IMR-90 (cell line): ENCODE measurements at regions not wholly inside any gene's neighbourhood (a gene's known extent, or its start where the extent isn't known, plus 50 kb on each side); places are given as distances from the start of the nearest gene placed in this dataset.

Source experiments
- ATAC-seq: fragments of 200-7000 bp; cut with Tn5 transposase; 2 replicates; pipeline ENCODE4 v1.9.1; 2020; ENCODE audit warnings: low read depth, mild to moderate bottlenecking, moderate library complexity
- BruUV-seq: library from RNA; stranded (reverse); fragments of 400-500 nt; replicated peaks from 2 replicates; lab custom pipeline; 2021; lab: Mats Ljungman, UMichigan
- CTCF ChIA-PET: fragments of 300-600 bp; formaldehyde crosslinking; extraction: SDS; loops from one replicate; lab custom pipeline; 2021; ENCODE audit warnings: antibody characterized with exemption; lab: Yijun Ruan, JAX
- POLR2A ChIA-PET: fragments of 300-600 bp; sonication (Branson Sonifier 250); formaldehyde crosslinking; loops from one replicate; lab custom pipeline; 2022; ENCODE audit warnings: antibody characterized with exemption; ENCODE audit not compliant: unreplicated experiment; lab: Charles Lee
- DNase-seq: peaks from one replicate; pipeline ENCODE4 v3.0.0; 2013
- H2AFZ ChIP-seq: replicated peaks from 2 replicates; pipeline ENCODE3; 2013; ENCODE audit warnings: low read length, mild to moderate bottlenecking; ENCODE audit not compliant: poor library complexity
- H2AK5ac ChIP-seq: 2 replicates; pipeline ENCODE4 v1.6.1; 2013; ENCODE audit warnings: low read depth, low read length, inconsistent platforms
- H2AK9ac ChIP-seq: replicated peaks from 2 replicates; pipeline ENCODE3; 2013; ENCODE audit warnings: mild to moderate bottlenecking, low read depth, low read length, moderate library complexity; ENCODE audit not compliant: poor library complexity
- H2BK120ac ChIP-seq: 2 replicates; pipeline ENCODE4 v1.6.1; 2013; ENCODE audit warnings: low read depth, low read length, inconsistent platforms
- H2BK15ac ChIP-seq: 3 replicates; pipeline ENCODE4 v1.6.1; 2013; ENCODE audit warnings: low read depth, low read length, inconsistent platforms
- H2BK20ac ChIP-seq: 2 replicates; pipeline ENCODE4 v1.6.1; 2013; ENCODE audit warnings: low read depth, mild to moderate bottlenecking, inconsistent platforms, low read length, moderate library complexity
- H2BK5ac ChIP-seq: 2 replicates; pipeline ENCODE4 v1.6.1; 2013; ENCODE audit warnings: mild to moderate bottlenecking, low read depth, low read length, inconsistent platforms; ENCODE audit not compliant: poor library complexity, severe bottlenecking
- H3K14ac ChIP-seq: replicated peaks from 2 replicates; pipeline ENCODE4 v1.6.1; 2013; ENCODE audit warnings: low read depth, low read length, inconsistent platforms
- H3K18ac ChIP-seq: 2 replicates; pipeline ENCODE4 v1.6.1; 2013; ENCODE audit warnings: low read depth, low read length, control low read depth
- H3K23ac ChIP-seq: 2 replicates; pipeline ENCODE4 v1.6.1; 2013; ENCODE audit warnings: low read depth, low read length, inconsistent platforms
- H3K27ac ChIP-seq: 2 replicates; pipeline ENCODE4 v1.5.1; 2013; ENCODE audit warnings: mild to moderate bottlenecking, control low read depth, low read length; ENCODE audit not compliant: insufficient read depth
- H3K27me3 ChIP-seq: 2 replicates; pipeline ENCODE4 v1.6.1; 2013; ENCODE audit warnings: low read length; ENCODE audit not compliant: control insufficient read depth, insufficient read depth
- H3K36me3 ChIP-seq: 2 replicates; pipeline ENCODE4 v1.6.1; 2013; ENCODE audit warnings: low read length, mixed read lengths; ENCODE audit not compliant: control insufficient read depth, insufficient read depth
- H3K4ac ChIP-seq: 2 replicates; pipeline ENCODE4 v1.6.1; 2013; ENCODE audit warnings: low read depth, low read length, inconsistent platforms
- H3K4me1 ChIP-seq: 2 replicates; pipeline ENCODE4 v1.6.1; 2013; ENCODE audit warnings: low read length, mixed read lengths; ENCODE audit not compliant: control insufficient read depth, insufficient read depth
- H3K4me2 ChIP-seq: 2 replicates; pipeline ENCODE4 v1.6.1; 2013; ENCODE audit warnings: low read depth, mild to moderate bottlenecking, control low read depth, low read length, moderate library complexity
- H3K4me3 ChIP-seq: 2 replicates; pipeline ENCODE4 v1.5.1; 2013; ENCODE audit warnings: low read depth, mild to moderate bottlenecking, control low read depth, low read length, moderate library complexity; ENCODE audit not compliant: insufficient read depth
- H3K56ac ChIP-seq: 2 replicates; pipeline ENCODE4 v1.6.1; 2013; ENCODE audit warnings: low read length, inconsistent platforms; ENCODE audit not compliant: insufficient read depth; ENCODE audit errors: extremely low read depth
- H3K79me1 ChIP-seq, 2 experiments: 2 replicates each; pipeline ENCODE4 v1.6.1; 2013; ENCODE audit warnings: low read length in 2 of 2, inconsistent platforms in 1 of 2, low read depth in 1 of 2
- H3K9ac ChIP-seq: 2 replicates; pipeline ENCODE4 v1.6.1; 2013; ENCODE audit warnings: low read depth, low read length, control low read depth
- H3K9me1 ChIP-seq: 2 replicates; pipeline ENCODE4 v1.6.1; 2013; ENCODE audit warnings: low read length, inconsistent platforms; ENCODE audit not compliant: insufficient read depth
- H3K9me3 ChIP-seq: 2 replicates; pipeline ENCODE4 v1.6.1; 2013; ENCODE audit warnings: low read length; ENCODE audit not compliant: control insufficient read depth, insufficient read depth
- H4K20me1 ChIP-seq: 2 replicates; pipeline ENCODE4 v1.6.1; 2013; ENCODE audit warnings: low read length, inconsistent platforms; ENCODE audit not compliant: insufficient read depth
- H4K5ac ChIP-seq: 2 replicates; pipeline ENCODE4 v1.6.1; 2013; ENCODE audit warnings: mild to moderate bottlenecking, low read depth, low read length, control low read depth
- H4K8ac ChIP-seq, 2 experiments: 2 replicates each; pipeline ENCODE4 v1.6.1; 2013; ENCODE audit warnings: low read depth in 2 of 2, low read length in 2 of 2, control low read depth in 1 of 2, inconsistent platforms in 1 of 2
- H4K91ac ChIP-seq: 2 replicates; pipeline ENCODE4 v1.6.1; 2013; ENCODE audit warnings: low read depth, low read length, inconsistent platforms; ENCODE audit not compliant: insufficient read depth
- BHLHE40 ChIP-seq: fragments of 150-350 bp; IDR thresholded peaks from 2 replicates; pipeline ENCODE4 v1.6.1; 2016; ENCODE audit warnings: mild to moderate bottlenecking, low read depth, low read length
- CEBPB ChIP-seq: IDR thresholded peaks from 2 replicates; pipeline ENCODE4 v1.6.1; 2012; ENCODE audit warnings: low read depth, low read length, improper control_type of control experiment
- CHD1 ChIP-seq: IDR thresholded peaks from 2 replicates; pipeline ENCODE4 v1.6.1; 2012; ENCODE audit warnings: low read depth, low read length, improper control_type of control experiment
- CTCF ChIP-seq: conservative IDR thresholded peaks from 2 replicates; pipeline ENCODE4 v1.5.1; 2012; ENCODE audit warnings: mild to moderate bottlenecking, low read depth, low read length, improper control_type of control experiment
- ELK1 ChIP-seq: fragments of 150-350 bp; IDR thresholded peaks from 2 replicates; pipeline ENCODE4 v1.6.1; 2016; ENCODE audit warnings: low read depth, mild to moderate bottlenecking, low read length, moderate library complexity, borderline replicate concordance
- FOS ChIP-seq: fragments of 150-350 bp; IDR thresholded peaks from 2 replicates; pipeline ENCODE4 v1.6.1; 2016; ENCODE audit warnings: low read depth, low read length
- MAFK ChIP-seq: IDR thresholded peaks from 2 replicates; pipeline ENCODE4 v1.6.1; 2012; ENCODE audit warnings: low read depth, low read length, improper control_type of control experiment
- MAZ ChIP-seq: IDR thresholded peaks from 2 replicates; pipeline ENCODE4 v1.6.1; 2012; ENCODE audit warnings: low read depth, mild to moderate bottlenecking, low read length, improper control_type of control experiment, moderate library complexity, borderline replicate concordance
- MXI1 ChIP-seq: IDR thresholded peaks from 2 replicates; pipeline ENCODE4 v1.6.1; 2012; ENCODE audit warnings: low read depth, mild to moderate bottlenecking, low read length, moderate library complexity, borderline replicate concordance
- NFE2L2 ChIP-seq: fragments of 150-350 bp; IDR thresholded peaks from 2 replicates; pipeline ENCODE4 v1.6.1; 2016; ENCODE audit warnings: low read depth, mild to moderate bottlenecking, low read length
- POLR2A ChIP-seq: IDR thresholded peaks from 2 replicates; pipeline ENCODE4 v1.6.1; 2012; ENCODE audit warnings: mild to moderate bottlenecking, low read depth, low read length
- RAD21 ChIP-seq: IDR thresholded peaks from 2 replicates; pipeline ENCODE4 v1.6.1; 2012; ENCODE audit warnings: low read length, improper control_type of control experiment
- RCOR1 ChIP-seq: IDR thresholded peaks from 2 replicates; pipeline ENCODE4 v1.6.1; 2012; ENCODE audit warnings: mild to moderate bottlenecking, low read length, improper control_type of control experiment; ENCODE audit not compliant: insufficient replicate concordance
- RFX5 ChIP-seq: IDR thresholded peaks from 2 replicates; pipeline ENCODE4 v1.8.0; 2012; ENCODE audit warnings: low read depth, mild to moderate bottlenecking, low read length, moderate library complexity
- SMC3 ChIP-seq: fragments of 150-350 bp; IDR thresholded peaks from 2 replicates; pipeline ENCODE4 v1.6.1; 2016; ENCODE audit warnings: low read depth, mild to moderate bottlenecking, antibody characterized with exemption, low read length, moderate library complexity
- USF2 ChIP-seq: fragments of 150-350 bp; IDR thresholded peaks from 2 replicates; pipeline ENCODE4 v1.6.1; 2017; ENCODE audit warnings: mild to moderate bottlenecking, antibody characterized with exemption, low read length, low read depth
- whole genome bisulfite sequencing, 2 experiments: methylation state at CpG; one replicate each; pipeline versions ENCODE4 v1.1.5 to v1.1.7; 2013; ENCODE audit warnings: missing lambda C conversion rate in 2 of 2; ENCODE audit not compliant: insufficient read length in 1 of 2; ENCODE audit errors: extremely low coverage in 2 of 2; 5-methylcytosine and 5-hydroxymethylcytosine counted together
- dilution Hi-C: fragments of 300-500 bp; cut with HindIII; formaldehyde crosslinking; loops from one replicate; pipeline ENCODE4 v1.14.3; 2018; ENCODE audit warnings: low sequenced_read_pairs; ENCODE audit not compliant: unreplicated experiment
- in situ Hi-C: fragments of 300-500 bp; cut with MboI; formaldehyde crosslinking; loops from 3 replicates; pipeline ENCODE4 v1.14.3; 2019; ENCODE audit warnings: low sequenced_read_pairs, inconsistent platforms, mixed read lengths
- intact Hi-C: fragments of 100-400 bp; cut with micrococcal nuclease; formaldehyde crosslinking; loops from 2 replicates; pipeline ENCODE4 v1.10.0; 2022

- Histone ChIP-seq H4K8ac (no peak overlapping the region), H3K9me1 (no peaks in the 10 kb centered on the region), H3K4me2 (no peak overlapping the region), H3K27ac (no peak overlapping the region), H3K9ac (no peak overlapping the region), H4K91ac (no peak overlapping the region), H3K9me3 (peaks cover 17% of the 10 kb centered on the region), H3K4me1 (no peaks in the 10 kb centered on the region), H4K20me1 (no peaks in the 10 kb centered on the region), H2AFZ (no peak overlapping the region), H4K5ac (no peak overlapping the region), H2AK5ac (no peak overlapping the region), H2BK20ac (no peak overlapping the region), H2BK5ac (no peak overlapping the region), H2BK120ac (no peak overlapping the region), H3K4me3 (no peak overlapping the region), H3K18ac (no peak overlapping the region), H2AK9ac (no peak overlapping the region), H3K4ac (no peak overlapping the region), H3K36me3 (no peaks in the 10 kb centered on the region), H3K27me3 (no peaks in the 10 kb centered on the region), H3K23ac (no peak overlapping the region), H3K56ac (no peak overlapping the region), H2BK15ac (no peak overlapping the region), H3K14ac (no peak overlapping the region), H3K79me1 (no peaks in the 10 kb centered on the region)
- TF ChIP-seq FOS (no peak), NFE2L2 (no peak), POLR2A (no peak), SMC3 (no peak), MAZ (no peak), CEBPB (no peak), RFX5 (no peak), MAFK (no peak), ELK1 (no peak), MXI1 (no peak), USF2 (no peak), CTCF (no peak), RCOR1 (no peak), CHD1 (no peak), BHLHE40 (no peak), RAD21 (no peak)
- DNase-seq (no peak), ATAC-seq (no peak)
- in situ Hi-C loops: no loop called here
- POLR2A ChIA-PET: no interaction called here
- dilution Hi-C loops: no loop called here
- WGBS, 2 experiments: no CpG with 5 or more reads among the region's 8 CpGs
- intact Hi-C loops: no loop called here
- no TSS peak for BruUV-seq
- CTCF ChIA-PET: interaction anchor here (0.7 kb wide), 1 partner anchor 1170 kb away, joined by 3 read pairs; no protein-coding TSS in a partner anchor
These were observed 64.5 kb upstream of the LARGE1 start for GRCh38 chr22:33984656-33985285.
